ENCODE measurements at regions not wholly inside any gene's neighbourhood (a gene's known extent, or its start where the extent isn't known, plus 50 kb on each side); places are given as distances from the start of the nearest gene placed in this dataset.

DNA sequence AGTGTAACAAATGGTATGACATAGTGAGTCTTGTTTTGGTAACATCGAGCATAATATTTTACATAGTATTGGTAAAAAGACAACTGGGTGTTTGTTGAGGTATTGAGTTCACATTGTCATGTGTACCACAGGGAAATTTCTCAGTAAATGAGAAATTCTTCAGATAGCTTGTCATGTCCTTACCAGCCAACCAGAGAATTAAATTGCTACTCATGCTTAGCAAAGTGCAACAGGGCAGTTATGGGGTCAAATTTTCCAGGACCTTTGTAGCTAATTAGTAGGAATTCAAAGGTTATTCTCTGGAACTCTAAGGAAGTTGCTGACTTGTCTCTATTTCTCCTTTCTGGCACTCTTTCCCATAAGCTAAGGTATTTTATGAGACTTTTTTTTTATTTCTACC, 595.7 kb downstream of the EFNA5 start:
- peaks cover 0 to 4% (median 0%) of the 10 kb centered on the region in 3 donors for H3K9me3 ChIP-seq (ENCODE audit: control extremely low read depth in 1 of 3, control insufficient read depth in 2 of 3, insufficient read depth in 1 of 3, low read length in 2 of 3)
- Mint-ChIP-seq H3K4me3 (no peak overlapping the region), H3K4me1 (no peaks in the 10 kb centered on the region), H3K27me3 (no peaks in the 10 kb centered on the region), H3K9me3 (ENCODE audit: insufficient read depth) (peaks cover 2% of the 10 kb centered on the region), H3K27ac (no peak overlapping the region)
- POLR2A ChIA-PET, result no interaction called here
- H3K4me2 ChIP-seq (replicated peaks; ENCODE audit: low read depth, low read length, poor library complexity, severe bottlenecking), result no peak overlapping the region
- intact Hi-C loops (cut with micrococcal nuclease), result no loop called here
- H3K4me1 ChIP-seq (ENCODE audit: control insufficient read depth in 2 of 2, insufficient read depth in 2 of 2, low read length in 2 of 2), result no peaks in the 10 kb centered on the region
- H3K9ac ChIP-seq (ENCODE audit: low read length), result no peak overlapping the region
- H3K36me3 ChIP-seq (replicated peaks in 1 of 2; ENCODE audit: control extremely low read depth in 1 of 2, control insufficient read depth in 1 of 2, extremely low read depth in 1 of 2, insufficient read depth in 2 of 2, low read length in 1 of 2), result no peaks in the 10 kb centered on the region
- no peaks in the 10 kb centered on the region for H3K79me2 ChIP-seq (ENCODE audit: control insufficient read depth, insufficient read depth, low read length)
- H3K27me3 ChIP-seq (replicated peaks in 1 of 4; ENCODE audit: control extremely low read depth in 1 of 4, control insufficient read depth in 3 of 4, insufficient read depth in 4 of 4, low read length in 3 of 4), result no peaks in the 10 kb centered on the region
- H4K20me1 ChIP-seq (ENCODE audit: control insufficient read depth, insufficient read depth, low read length, poor library complexity, severe bottlenecking), result no peaks in the 10 kb centered on the region
- CTCF ChIA-PET, result no interaction called here
- DNase-seq, result no peak
- TF ChIP-seq, protein P1, sequence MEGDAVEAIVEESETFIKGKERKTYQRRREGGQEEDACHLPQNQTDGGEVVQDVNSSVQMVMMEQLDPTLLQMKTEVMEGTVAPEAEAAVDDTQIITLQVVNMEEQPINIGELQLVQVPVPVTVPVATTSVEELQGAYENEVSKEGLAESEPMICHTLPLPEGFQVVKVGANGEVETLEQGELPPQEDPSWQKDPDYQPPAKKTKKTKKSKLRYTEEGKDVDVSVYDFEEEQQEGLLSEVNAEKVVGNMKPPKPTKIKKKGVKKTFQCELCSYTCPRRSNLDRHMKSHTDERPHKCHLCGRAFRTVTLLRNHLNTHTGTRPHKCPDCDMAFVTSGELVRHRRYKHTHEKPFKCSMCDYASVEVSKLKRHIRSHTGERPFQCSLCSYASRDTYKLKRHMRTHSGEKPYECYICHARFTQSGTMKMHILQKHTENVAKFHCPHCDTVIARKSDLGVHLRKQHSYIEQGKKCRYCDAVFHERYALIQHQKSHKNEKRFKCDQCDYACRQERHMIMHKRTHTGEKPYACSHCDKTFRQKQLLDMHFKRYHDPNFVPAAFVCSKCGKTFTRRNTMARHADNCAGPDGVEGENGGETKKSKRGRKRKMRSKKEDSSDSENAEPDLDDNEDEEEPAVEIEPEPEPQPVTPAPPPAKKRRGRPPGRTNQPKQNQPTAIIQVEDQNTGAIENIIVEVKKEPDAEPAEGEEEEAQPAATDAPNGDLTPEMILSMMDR (IDR thresholded peaks at IDR 0.05), result no peak
- TF ChIP-seq EZH2 (IDR thresholded peaks at IDR 0.05; ENCODE audit: borderline replicate concordance, insufficient read depth, low read depth, low read length, poor library complexity, severe bottlenecking), result no peak
- no peak overlapping the region for H3K4me3 ChIP-seq (ENCODE audit: control extremely low read depth in 1 of 5, extremely low read depth in 1 of 5, insufficient read depth in 1 of 5, low read depth in 2 of 5, low read length in 4 of 5)
- no peak overlapping the region for H2AFZ ChIP-seq (ENCODE audit: insufficient read depth, low read depth, low read length, poor library complexity, severe bottlenecking)
- H3K27ac ChIP-seq (ENCODE audit: low read length in 2 of 2), result no peak overlapping the region
- ATAC-seq (ENCODE audit: low read depth), result no peak
- WGBS (ENCODE audit: insufficient coverage), result no CpG with 5 or more reads among the region's 1 CpG

DNA sequence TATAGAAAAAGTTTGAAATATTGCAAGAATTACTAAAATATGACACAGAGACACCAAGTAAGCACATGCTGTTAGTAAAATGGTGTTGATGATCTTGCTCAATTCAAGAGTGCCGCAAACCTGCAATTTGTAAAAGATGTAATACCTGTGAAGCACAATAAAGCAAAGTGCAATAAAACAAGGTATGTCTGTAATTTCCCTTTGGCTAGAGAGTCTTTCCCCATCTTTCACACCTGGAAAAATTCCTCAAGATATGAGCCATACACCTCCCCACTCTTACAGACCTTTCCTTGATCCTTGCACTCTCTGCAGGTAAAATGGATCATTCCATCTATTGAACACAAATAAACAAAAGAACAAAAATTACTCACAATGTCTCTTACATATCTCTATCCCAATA, 597.8 kb downstream of the EFNA5 start:
- intact Hi-C loops (cut with micrococcal nuclease), result no loop called here
- no peak overlapping the region for H3K4me3 ChIP-seq (ENCODE audit: control extremely low read depth in 1 of 5, extremely low read depth in 1 of 5, insufficient read depth in 1 of 5, low read depth in 2 of 5, low read length in 4 of 5)
- TF ChIP-seq, protein P1 (IDR thresholded peaks at IDR 0.05), result no peak
- TF ChIP-seq EZH2 (IDR thresholded peaks at IDR 0.05; ENCODE audit: borderline replicate concordance, insufficient read depth, low read depth, low read length, poor library complexity, severe bottlenecking), result no peak
- H2AFZ ChIP-seq (ENCODE audit: insufficient read depth, low read depth, low read length, poor library complexity, severe bottlenecking), result no peak overlapping the region
- H3K4me1 ChIP-seq (ENCODE audit: control insufficient read depth in 2 of 2, insufficient read depth in 2 of 2, low read length in 2 of 2), result no peaks in the 10 kb centered on the region
- no peaks in the 10 kb centered on the region for H3K27me3 Mint-ChIP-seq
- no peaks in the 10 kb centered on the region for H3K4me1 Mint-ChIP-seq
- no peaks in the 10 kb centered on the region for H3K9me3 Mint-ChIP-seq (ENCODE audit: insufficient read depth)
- no peaks in the 10 kb centered on the region for H3K27me3 ChIP-seq (replicated peaks in 1 of 4; ENCODE audit: control extremely low read depth in 1 of 4, control insufficient read depth in 3 of 4, insufficient read depth in 4 of 4, low read length in 3 of 4)
- H3K9ac ChIP-seq (ENCODE audit: low read length), result no peak overlapping the region
- H3K4me2 ChIP-seq (replicated peaks; ENCODE audit: low read depth, low read length, poor library complexity, severe bottlenecking), result no peak overlapping the region
- H3K9me3 ChIP-seq (ENCODE audit: control extremely low read depth in 1 of 3, control insufficient read depth in 2 of 3, insufficient read depth in 1 of 3, low read length in 2 of 3), result peaks cover 0 to 4% (median 0%) of the 10 kb centered on the region in 3 donors
- H3K27ac Mint-ChIP-seq, result no peak overlapping the region
- no peaks in the 10 kb centered on the region for H4K20me1 ChIP-seq (ENCODE audit: control insufficient read depth, insufficient read depth, low read length, poor library complexity, severe bottlenecking)
- no peaks in the 10 kb centered on the region for H3K79me2 ChIP-seq (ENCODE audit: control insufficient read depth, insufficient read depth, low read length)
- WGBS (ENCODE audit: insufficient coverage), result no CpG with 5 or more reads among the region's 1 CpG
- DNase-seq (no peak), ATAC-seq (ENCODE audit: low read depth) (no peak)
- H3K36me3 ChIP-seq (replicated peaks in 1 of 2; ENCODE audit: control extremely low read depth in 1 of 2, control insufficient read depth in 1 of 2, extremely low read depth in 1 of 2, insufficient read depth in 2 of 2, low read length in 1 of 2), result no peaks in the 10 kb centered on the region
- POLR2A ChIA-PET, result no interaction called here
- H3K27ac ChIP-seq (ENCODE audit: low read length in 2 of 2), result no peak overlapping the region
- no peak overlapping the region for H3K4me3 Mint-ChIP-seq
- CTCF ChIA-PET, result no interaction called here
